OCI-LY3 (cell line): ENCODE measurements at regions not wholly inside any gene's neighbourhood (a gene's known extent, or its start where the extent isn't known, plus 50 kb on each side); places are given as distances from the start of the nearest gene placed in this dataset.

Source experiments
- CTCF ChIP-seq: fragments of 200-600, 300-600 bp; sonication (generic); IDR thresholded peaks from 2 replicates; pipeline ENCODE4 v1.5.1; 2014; ENCODE audit warnings: antibody characterized with exemption, low read length, low read depth
- EZH2phosphoT487 ChIP-seq: fragments of 200-600 bp; shearing (Covaris generic); IDR thresholded peaks from 2 replicates; pipeline ENCODE4 v1.6.1; 2018; ENCODE audit warnings: antibody characterized with exemption, mixed run types, low read depth

- no peak for TF ChIP-seq CTCF
- no peak for TF ChIP-seq EZH2phosphoT487
Observed at GRCh38 chr6:27754408-27754782, 157.8 kb downstream of the OR2B2 start.
